GM10266 (cell line): ENCODE measurements at regions not wholly inside any gene's neighbourhood (a gene's known extent, or its start where the extent isn't known, plus 50 kb on each side); places are given as distances from the start of the nearest gene placed in this dataset.

ENCODE experiments used
- DNase-seq: peaks from one replicate; pipeline ENCODE4 v3.0.0; 2012; ENCODE audit errors: extremely low spot score
- CTCF ChIP-seq: IDR thresholded peaks from 2 replicates; pipeline ENCODE4 v1.5.1; 2012; ENCODE audit warnings: mild to moderate bottlenecking, low read depth; ENCODE audit not compliant: control insufficient read depth, insufficient read depth; ENCODE audit errors: missing control alignments

- no peak for DNase-seq
- no peak for TF ChIP-seq CTCF
Observed at GRCh38 chr3:10561162-10561945, 56.0 kb upstream of the ATP2B2 start.

GRCh38 chr3:10561946-10562560, 56.7 kb upstream of the ATP2B2 start:
- no peak for DNase-seq
- TF ChIP-seq CTCF = no peak

- TF ChIP-seq CTCF = no peak
- no peak for DNase-seq
Observed at GRCh38 chr3:10563396-10563795, 58.0 kb upstream of the ATP2B2 start.

DNA sequence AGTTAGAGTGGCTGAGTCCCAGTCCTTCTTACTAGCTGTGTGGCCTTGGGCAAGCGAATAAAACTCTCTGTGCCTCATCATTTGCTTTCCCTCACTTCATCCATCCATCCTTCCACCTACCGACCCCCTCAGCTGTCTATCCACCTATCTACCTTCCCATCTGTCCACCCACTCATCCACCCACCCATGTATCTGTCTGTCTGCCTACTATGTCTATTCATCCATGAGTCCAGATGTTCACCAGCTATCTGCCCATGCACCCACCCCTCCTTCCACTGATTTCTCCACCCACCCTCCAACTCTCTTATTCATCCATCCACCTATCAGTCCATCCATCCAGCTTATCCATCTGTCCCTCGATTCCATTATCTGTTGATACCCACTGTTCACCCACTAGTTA, 60.4 kb upstream of the ATP2B2 start:
- no peak for TF ChIP-seq CTCF
- DNase-seq = no peak

DNA sequence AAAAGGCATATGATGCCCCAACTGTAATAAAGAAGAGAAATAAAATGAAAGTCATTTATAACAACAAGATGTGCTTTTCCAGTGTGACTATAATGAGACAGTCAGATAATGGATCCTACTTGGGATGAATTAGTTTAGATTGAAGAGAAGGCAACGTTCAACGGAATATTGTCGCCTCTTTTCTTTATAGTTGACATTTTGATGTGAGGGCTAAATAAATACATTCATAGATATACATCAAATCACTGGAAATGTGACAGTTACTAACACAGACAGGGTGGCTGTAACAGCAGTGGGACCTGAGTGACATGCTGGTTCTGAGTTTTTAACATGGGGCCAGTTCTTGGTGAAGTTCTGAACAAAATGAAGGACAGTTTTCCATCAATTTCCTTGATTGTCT, 61.1 kb upstream of the ATP2B2 start:
- TF ChIP-seq CTCF = no peak
- no peak for DNase-seq

- DNase-seq = no peak
- TF ChIP-seq CTCF = no peak
Observed at GRCh38 chr3:10568549-10568948, 63.2 kb upstream of the ATP2B2 start.

DNA sequence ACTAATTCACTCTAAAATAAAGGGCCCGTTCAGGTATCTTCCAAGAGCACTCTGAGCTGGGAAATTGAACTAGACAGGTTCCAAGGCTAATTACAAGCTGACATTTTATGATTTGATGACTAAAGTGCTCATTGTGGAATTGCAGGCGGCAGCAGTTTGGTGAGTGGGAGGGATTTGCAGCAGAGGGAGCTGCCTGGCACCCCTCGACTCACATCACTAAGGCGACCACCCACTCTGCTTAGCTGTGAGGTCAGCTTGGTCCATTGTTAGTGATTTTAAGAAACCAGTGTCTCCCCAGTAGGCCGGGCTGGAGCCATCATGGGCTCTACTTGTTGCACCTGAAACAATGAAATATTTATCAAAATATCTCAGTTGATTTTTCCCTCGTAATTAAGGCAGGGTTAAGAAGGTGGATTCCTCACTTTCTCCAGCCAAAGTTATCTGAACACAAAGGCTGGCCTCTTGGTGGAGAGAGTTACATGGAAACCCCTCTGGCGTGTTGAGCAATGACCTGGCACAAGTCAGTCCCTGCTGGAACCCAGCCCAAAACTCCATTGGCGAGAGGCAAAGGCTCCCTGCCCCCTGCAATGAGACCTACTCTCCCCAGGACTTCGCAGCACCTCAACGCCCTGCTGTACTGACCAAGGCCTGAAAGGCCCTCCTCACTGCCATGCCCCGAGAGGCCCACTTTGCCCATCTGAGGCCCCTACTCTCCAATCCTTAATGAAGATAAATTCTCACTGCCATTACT, 65.0 kb upstream of the ATP2B2 start:
- DNase-seq = no peak
- TF ChIP-seq CTCF = no peak
